HG02588 (cell line): ENCODE measurements at regions not wholly inside any gene's neighbourhood (a gene's known extent, or its start where the extent isn't known, plus 50 kb on each side); places are given as distances from the start of the nearest gene placed in this dataset.
"Not testable (repeated sequence)": the region's sequence is repeated elsewhere in the genome, so short reads cannot be mapped to it uniquely, and the experiment has no call there.

Source experiments
- ATAC-seq: cut with Tn5 transposase; IDR thresholded peaks from one replicate; pipeline ENCODE4 v1.9.1; 2021; ENCODE audit warnings: mild to moderate bottlenecking, moderate library complexity; ENCODE audit not compliant: unreplicated experiment

DNA sequence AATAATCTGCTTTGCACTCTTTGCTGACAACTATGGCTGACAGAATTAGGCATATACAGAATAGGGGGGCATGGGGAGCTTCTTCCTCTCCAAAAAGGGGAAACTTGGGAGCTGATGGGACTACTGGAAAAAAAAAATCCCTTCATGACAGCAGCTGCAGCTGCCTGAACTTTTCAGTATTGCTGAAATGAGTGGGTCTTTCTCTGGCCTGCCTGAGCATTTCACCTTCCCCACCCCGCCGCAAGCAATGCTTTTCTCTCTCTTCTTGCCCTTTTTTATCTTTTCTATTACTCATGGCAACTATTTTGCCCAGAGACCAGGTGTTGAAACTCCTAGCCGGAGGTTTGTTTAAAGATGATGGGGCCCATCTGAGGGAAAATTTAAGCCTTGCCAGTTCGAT lies 244.9 kb downstream of the SEMA3D start:
- ATAC-seq = no peak

DNA sequence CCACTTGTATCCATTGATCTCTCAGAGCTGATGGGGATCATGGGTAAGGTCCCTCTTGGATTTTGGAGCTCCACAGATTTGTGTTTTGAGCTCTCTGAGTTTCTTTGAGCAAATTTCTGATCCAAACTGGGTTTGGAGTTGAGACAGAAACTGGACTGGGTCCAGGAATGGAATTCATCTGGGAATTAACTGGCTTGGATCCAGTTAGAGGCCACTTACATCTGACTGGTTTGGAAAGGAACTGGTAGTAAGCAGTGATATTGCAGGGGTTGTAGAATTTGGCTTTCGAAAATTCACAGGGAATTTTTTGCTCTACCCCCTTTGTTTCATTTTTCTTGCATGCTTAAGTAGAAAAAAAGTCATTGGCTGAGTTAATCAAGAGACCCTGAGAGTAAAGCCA lies 245.6 kb downstream of the SEMA3D start:
- no peak for ATAC-seq

DNA sequence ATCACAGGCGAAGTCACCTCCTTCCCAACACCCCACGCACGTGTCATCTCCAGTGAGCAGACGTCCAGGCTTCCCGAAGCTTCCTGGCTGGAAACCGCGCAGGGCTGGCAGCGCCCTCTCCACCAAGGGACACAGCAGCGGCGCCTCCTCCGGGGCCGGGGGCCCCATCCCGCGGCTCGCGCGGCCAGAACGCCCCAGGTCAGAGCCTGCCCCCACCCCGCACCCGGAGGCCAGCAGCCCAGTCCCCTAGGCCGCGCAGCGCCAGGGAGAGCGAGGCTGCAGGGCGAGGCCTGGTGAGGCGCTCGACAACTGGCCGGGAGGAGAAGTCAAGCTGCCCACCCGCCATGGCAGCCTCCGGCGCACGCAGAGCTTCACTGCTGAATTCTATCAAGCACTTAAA lies 247.0 kb downstream of the SEMA3D start:
- no peak for ATAC-seq

DNA sequence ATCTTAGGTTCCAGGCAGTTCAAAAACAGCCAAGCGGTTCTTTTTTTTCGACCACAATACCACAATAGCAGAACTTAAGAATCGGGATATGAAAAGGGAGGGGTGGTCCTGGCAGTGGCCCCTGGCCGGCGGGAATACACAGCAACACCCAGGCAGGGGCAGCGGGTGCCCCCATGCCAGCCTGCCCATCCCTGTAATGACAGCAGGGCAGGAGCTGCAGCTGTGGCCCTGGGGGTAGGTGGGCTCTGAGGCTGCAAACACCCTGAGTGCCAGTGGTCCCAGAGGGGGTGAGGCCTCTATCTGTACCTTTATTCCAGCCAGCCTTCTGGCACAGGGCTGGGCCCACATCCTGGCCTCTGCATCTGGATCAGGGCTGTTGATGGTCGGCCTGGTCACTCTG lies 247.4 kb downstream of the SEMA3D start:
- no peak for ATAC-seq

DNA sequence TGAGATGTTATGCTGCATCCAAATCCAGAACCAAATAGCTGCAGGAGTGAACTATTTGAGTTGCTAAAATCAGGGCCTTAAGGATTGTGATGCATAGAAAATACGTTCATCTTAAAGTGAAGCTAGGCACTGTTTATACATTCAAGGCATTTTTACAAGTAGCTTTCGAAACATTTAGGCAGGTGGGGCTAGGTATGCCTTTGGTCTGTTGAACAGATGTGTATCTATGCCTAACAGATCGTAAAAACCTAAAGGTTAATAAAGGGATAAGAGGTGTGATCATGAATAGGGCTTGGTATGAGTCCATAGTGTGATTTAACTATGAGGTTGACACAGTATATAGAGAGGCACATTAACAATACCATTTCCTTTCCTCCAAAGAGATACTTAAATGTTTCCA lies 262.5 kb downstream of the SEMA3D start:
- ATAC-seq = no peak

DNA sequence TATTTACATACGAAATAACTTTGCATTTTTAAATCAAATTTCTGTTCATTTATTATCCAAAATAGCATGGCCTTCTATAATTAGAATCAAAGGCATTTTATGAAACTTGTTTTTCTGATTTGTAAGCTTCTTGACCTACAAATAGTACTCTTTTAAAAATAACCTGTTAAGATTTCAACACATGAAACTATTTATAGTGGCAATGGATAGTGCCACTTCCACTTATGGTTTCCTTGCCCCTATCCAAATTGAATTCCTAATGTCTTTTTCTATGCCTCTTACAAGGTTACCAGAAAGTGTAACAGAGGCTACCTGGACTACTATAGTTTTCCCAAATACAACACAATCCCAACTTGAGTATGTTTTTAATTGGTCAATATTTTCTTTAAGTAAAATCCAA lies 263.5 kb downstream of the SEMA3D start:
- ATAC-seq = no peak

DNA sequence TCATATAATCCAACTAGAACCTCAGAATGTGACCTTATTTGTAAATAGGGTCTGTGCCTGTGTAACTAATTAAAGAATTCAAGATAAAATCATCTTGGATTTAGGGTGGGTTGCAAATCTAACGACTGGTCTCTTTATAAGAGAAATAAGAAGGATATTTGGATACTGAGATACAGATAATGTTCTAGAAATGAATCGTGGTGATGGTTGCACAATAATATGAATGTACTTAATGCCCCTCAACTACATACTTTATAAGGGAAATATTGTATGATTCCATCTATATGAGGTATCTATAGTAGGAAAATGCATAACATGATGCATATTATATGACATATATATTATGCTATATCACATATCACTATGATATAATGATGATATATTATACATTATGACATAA lies 265.7 kb downstream of the SEMA3D start:
- ATAC-seq = no peak

DNA sequence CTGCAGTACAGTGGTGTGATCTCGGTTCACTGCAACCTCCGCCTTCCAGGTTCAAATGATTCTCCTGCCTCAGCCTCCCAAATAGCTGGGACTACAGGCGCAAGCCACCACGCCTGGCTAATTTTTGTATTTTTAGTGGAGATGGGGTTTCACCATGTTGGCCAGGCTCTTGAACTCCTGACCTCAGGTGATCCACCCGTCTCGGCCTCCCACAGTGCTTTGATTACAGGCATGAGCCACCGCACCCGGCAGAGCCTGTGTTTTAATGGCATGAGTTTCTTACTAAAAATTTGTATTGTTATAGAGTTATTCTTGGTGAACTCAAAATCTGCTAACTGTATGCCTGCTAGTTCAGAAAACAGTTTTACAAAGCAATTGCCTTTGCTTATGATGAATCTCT lies 269.9 kb downstream of the SEMA3D start:
- ATAC-seq = not testable (repeated sequence)

DNA sequence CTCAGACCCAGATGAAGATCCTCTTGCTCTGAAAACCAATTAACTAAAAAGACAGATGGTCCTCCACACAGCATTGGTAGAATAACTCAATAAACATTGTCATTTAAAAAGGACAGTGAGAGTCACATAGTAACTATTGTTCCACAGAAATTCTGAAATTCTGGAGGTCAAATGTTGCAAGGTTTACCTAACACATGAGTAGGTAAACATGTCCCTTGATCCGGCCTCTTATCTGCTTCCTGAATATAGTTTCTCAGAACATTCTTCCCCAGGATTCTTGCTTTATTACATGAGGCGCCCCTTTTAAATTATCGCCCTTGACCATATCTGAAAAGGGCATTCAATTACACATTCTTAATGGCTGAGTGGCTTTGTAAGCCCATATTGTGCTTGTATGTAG lies 270.7 kb downstream of the SEMA3D start:
- ATAC-seq = no peak

DNA sequence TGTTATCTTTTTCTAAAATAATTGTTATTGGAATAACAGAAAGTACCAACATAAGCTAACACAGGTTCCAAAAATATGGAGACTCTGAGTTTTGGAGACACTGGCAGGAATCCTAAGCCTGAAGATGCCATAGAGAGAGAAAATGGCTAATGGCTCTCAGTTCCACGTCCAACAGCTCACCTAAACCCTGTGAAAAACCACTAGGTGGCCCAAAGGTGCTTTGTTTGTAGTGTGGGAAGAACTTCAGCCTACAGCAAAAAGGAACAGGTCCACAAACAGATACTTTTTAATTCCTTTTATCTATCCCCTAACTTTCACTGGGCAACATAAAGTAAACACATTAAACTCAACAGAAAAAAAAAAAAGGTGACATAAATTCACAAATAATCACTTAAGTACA lies 272.3 kb downstream of the SEMA3D start:
- ATAC-seq = no peak

DNA sequence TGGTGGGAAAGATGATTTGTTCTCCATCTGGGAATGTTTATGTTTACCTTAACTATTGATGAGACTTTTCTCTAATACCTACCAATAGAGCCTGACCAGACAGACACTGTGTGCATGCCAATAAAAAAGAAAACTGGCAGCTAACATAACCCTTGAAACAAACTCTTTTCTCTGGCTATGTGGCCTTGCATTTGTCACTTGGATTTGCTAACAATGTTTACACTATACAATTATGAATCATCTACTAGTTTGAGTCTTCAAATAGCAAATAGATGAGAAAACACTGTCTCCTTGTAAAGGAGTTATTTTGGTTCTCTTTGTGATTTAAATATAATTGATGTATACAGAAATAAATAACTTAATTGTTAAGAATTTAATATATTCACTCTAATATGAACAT lies 273.1 kb downstream of the SEMA3D start:
- ATAC-seq = no peak

DNA sequence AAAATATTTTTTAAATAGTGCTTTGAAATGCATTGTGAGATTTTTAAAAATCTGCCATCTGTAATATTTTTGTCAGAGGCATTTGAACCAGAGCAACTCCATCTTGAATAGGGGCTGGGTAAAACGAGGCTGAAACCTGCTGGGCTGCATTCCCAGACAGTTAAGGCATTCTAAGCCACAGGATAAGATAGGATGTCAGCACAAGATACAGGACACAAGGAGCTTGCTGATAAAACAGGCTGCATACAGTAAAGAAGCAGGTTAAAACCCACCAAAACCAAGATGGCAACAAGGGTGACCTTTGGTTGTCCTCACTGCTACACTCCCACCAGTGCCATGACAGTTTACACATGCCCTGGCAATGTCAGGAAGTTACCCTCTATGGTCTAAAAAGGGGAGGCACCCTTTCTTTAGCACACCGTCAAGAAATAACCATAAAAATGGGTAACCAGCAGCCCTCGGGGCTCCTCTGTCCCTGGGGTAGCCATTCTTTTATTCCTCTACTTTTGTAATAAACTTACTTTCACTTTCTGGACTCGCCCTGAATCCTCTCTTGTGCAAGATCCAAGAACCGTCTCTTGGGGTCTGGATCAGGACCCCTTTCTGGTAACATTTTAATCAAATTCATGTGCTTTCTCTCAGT lies 273.7 kb downstream of the SEMA3D start:
- ATAC-seq = no peak

DNA sequence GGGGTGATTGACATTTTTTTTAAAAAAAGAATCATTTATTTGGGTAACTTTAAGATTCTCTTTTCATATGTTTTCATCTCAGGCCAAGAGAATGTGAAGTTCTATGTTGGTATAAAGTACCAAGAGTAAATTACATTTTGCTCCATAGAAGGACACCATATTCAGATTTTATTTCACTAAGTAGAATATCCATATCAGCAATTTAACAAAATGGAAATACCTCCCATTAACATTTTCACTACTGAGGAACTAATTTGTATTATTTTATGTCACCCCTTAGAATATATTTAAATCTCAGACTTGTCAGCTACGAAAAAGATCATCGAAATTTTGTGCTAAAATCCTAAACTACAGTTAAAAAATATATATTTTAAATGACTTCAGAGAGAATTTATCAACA lies 274.3 kb downstream of the SEMA3D start:
- no peak for ATAC-seq

DNA sequence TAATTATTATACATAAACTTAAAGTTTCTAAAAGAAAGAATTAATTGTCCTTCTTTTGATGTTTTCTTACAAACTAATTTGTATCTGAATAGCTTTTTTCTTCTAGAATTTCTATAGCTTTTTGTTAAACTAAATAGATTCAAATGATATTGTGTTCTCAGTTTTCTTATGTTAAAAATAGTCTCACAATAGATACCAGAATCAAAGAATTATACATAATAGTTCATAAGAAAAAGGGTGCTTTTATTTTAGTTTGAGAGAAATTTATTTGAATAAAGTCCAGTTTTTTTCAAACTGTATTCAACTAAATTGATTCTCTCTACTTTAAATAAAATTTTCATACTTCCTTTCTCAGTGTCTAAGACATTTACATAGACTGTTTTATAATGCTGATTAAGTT lies 274.8 kb downstream of the SEMA3D start:
- no peak for ATAC-seq

DNA sequence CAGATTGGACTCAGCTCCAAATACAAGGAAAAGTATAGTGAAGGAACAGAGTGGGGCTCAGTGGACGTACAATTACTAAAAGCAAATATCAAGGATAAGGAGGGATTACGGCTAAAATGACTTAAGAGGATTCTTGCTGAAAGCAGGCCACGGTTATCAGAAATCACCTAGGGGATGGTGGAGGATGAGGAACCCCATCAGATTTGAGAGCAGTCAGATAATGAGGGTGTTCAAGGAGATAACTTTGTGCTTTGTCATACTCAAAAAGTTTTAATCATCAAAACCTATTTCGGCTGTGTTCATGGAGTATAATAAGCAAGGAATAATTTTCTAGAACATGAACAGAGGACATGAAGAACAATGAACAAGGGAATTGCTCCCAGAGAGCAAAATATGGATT lies 275.8 kb downstream of the SEMA3D start:
- no peak for ATAC-seq

DNA sequence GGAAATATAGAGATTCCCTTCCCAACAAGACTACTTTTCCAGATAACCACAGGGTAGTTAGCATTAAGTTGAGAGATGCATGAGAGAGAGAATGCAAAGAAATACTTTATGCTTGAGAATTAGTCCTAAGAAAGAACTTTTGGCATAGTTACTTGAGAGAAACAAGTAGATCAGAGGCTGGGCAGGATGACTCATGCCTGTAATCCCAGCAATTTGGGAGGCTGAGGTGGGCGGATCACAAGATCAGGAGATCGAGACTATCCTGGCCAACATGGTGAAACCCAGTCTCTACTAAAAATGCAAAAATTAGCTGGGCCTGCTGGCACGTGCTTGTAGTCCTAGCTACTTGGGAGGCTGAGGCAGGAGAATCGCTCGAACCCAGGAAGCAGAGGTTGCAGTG lies 276.5 kb downstream of the SEMA3D start:
- not testable (repeated sequence) for ATAC-seq

DNA sequence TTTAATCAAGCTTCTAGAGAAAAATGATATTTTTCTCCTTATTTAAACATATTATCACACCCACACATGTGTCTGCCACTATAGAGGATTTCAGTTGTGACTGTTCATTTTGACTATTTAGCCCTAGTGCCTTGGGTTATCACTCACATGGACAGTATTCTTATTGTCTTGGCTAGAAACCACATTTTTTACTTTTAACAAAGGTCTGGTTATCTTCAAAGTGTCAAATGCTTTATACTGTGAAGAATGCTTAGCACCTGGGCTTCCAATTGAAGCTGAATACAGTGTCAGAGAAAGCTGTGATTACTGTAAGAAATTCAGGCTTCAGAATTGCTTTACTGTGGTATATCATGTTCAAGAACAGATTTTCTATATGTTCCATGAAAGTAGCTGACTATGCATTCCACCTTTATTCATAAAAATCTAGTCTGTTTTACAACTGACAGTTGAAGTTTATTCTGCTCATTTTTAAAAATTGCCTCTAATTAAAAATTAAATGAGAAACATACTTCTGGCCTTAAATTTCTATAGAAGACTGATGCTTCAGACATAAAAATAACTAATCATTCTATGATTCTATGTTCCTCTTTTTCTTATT lies 278.6 kb downstream of the SEMA3D start:
- no peak for ATAC-seq

DNA sequence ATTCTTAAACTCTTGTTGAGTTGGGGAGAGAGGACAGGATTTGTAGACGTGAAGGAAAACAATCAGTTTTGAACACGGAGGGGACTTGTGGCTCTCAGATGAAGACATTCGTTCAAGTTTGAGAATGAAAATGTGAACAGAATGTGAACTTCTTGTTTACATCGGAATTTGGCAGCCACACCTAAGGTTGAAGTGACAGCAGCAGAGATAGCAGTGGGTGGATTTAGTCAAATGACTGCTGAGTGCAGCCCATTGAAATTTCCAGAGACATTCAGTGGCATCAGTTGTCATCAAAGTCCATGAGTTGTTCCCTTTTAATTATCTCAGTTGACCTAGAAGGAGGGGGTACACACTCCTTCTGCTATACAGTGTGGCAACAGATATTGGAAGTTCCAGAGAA lies 280.0 kb downstream of the SEMA3D start:
- ATAC-seq = no peak

DNA sequence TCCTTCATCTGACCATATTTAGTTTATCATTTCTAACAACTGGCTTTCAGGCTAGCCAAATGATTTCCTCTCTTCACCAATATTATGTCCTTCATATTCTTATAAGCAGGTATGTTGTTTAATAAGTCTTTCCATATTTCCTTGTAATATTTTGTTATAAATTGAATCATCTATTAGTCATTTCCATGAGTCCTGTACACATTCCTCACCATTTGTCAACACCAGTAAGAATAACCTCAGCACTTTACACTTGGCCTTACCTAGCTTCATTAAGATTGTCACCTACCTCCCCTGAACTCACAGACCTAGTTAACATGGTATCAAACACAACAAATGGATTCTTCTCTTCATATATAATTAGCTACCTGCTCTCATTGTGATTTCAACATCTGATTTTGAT lies 282.3 kb downstream of the SEMA3D start:
- ATAC-seq = no peak

DNA sequence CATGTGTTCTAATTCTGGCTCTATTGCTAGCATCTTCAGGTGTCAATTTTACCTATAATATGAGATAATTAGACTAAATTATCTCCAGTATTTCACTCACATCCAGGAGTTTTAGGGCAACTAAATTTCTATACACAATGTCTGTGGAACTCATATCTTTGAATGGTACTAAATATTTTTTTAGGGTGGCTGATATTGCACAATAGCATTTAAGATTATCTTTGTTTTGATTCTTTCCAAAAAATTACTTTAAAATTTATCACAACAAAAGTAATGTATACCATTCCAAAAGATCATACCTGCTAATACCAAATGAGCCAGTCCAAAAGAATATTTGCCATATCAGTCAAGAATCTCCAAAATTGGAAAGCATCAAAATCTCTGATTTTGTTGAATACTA lies 285.5 kb downstream of the SEMA3D start:
- no peak for ATAC-seq

DNA sequence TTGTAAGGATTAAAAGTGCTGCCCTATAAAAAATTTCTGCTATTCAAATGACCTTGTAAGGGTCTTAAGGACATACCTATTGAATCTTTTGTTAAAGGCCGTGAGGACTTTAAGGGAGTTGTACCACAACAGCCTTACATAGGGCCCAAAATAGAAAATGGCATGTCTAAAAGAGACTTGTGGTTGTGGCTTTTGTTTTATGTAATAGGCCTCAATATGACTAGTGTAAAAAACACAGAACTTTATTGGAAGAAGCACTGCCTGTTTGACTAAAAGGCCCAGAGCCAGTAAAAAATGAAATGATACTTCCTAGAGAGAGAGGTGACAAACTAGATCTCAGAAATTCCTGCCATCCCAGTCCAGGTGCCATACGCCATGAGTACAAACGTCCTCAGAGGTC lies 286.6 kb downstream of the SEMA3D start:
- ATAC-seq = no peak

DNA sequence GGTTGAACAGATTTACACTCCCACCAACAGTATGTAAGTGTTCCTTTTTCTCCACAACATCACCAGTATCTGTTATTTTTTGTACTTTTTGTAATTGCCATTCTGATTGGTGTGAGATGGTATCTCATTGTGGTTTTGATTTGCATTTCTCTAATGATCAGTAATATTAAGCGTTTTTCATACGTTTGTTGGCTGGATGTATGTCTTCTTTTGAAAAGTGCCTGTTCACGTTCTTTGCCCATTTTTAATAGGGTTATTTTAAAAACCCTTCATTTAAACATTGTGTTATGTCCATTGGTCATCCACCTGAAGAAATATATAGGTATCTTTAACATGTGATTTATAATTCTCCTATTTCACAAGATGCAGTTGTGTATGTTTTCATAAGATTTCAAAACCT lies 291.3 kb downstream of the SEMA3D start:
- no peak for ATAC-seq

DNA sequence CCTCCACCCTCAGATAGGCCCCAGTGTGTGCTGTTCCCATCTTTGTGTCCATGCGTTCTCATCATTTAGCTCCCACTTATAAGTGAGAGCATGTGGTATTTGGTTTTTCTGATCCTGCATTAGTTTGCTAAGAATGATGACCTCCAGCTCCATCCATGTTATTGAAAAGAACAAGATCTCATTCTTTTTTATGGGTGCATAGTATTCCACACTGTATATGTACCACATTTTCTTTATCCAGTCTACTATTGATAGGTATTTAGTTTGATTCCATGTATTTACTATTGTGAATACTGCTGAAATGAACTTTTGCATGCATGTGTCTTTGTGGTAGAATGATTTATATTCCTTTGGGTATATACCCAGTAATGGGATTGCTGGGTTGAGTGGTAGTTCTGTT lies 303.3 kb downstream of the SEMA3D start:
- not testable (repeated sequence) for ATAC-seq
